Gastroesophageal sphincter (tissue), 3 donors: ENCODE measurements at regions not wholly inside any gene's neighbourhood (a gene's known extent, or its start where the extent isn't known, plus 50 kb on each side); places are given as distances from the start of the nearest gene placed in this dataset.

Experiments
- CTCF ChIP-seq, 4 experiments: fragments of 200-600 bp in 2 of 4; fragments of 450-650 bp in 2 of 4; sonication (generic) in 1 of 4; IDR thresholded peaks; one replicate each; pipeline ENCODE4 v1.5.1; 2017 to 2019; ENCODE audit warnings: antibody characterized with exemption in 4 of 4, mild to moderate bottlenecking in 2 of 4, moderate library complexity in 2 of 4
- EP300 ChIP-seq: sonication (generic); formaldehyde crosslinking; IDR thresholded peaks from one replicate; pipeline ENCODE4 v1.6.1; 2017; ENCODE audit warnings: antibody characterized with exemption, mild to moderate bottlenecking
- POLR2A ChIP-seq, 2 donors: fragments of 450-650 bp; IDR thresholded peaks; one replicate each; pipeline ENCODE4 v1.6.1; 2017; ENCODE audit warnings: antibody characterized with exemption in 2 of 2, mild to moderate bottlenecking in 2 of 2, moderate library complexity in 1 of 2
- POLR2AphosphoS5 ChIP-seq: sonication (generic); formaldehyde crosslinking; IDR thresholded peaks from one replicate; pipeline ENCODE4 v1.6.1; 2017; ENCODE audit warnings: antibody characterized with exemption

- no peak for TF ChIP-seq POLR2A (IDR thresholded peaks at IDR 0.05)
- no peak for TF ChIP-seq CTCF (IDR thresholded peaks at IDR 0.05)
- no peak for TF ChIP-seq EP300
- TF ChIP-seq POLR2AphosphoS5: no peak
Observed at GRCh38 chr2:66673286-66673685, 238.4 kb downstream of the MEIS1 start.
